ENCODE measurements at regions not wholly inside any gene's neighbourhood (a gene's known extent, or its start where the extent isn't known, plus 50 kb on each side); places are given as distances from the start of the nearest gene placed in this dataset.

DNA sequence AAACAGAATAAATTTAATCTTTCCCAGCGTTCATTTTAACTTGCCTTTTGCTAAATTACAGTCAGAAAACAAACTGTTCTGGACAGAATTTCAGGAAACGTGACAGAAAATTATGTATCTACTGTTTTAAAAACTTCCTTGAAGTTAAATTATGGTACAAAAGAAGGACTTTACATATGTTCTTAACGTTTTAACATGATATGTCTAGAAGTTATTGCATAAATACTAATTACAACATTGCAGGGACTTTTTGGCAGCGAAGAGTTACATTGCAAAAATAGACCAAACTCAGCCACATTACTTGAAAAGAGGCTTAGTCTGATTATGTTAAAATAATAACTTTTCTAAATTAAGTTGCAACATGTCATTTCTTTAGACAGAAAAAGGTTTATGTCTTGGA lies 142.1 kb upstream of the IMPG1 start:
- ATAC-seq: no peak
- H3K9me2 ChIP-seq (ENCODE audit: insufficient read depth): no peaks in the 10 kb centered on the region
- H3K4me2 ChIP-seq (ENCODE audit: low read length): no peak overlapping the region
- H3K27me3 ChIP-seq (ENCODE audit: insufficient read depth, low read length): no peaks in the 10 kb centered on the region
- no peaks in the 10 kb centered on the region for H4K20me1 ChIP-seq (ENCODE audit: insufficient read depth)
- H3K79me2 ChIP-seq (ENCODE audit: insufficient read depth, low read length): no peaks in the 10 kb centered on the region
- no peaks in the 10 kb centered on the region for H3K4me1 ChIP-seq (ENCODE audit: control insufficient read depth in 1 of 2, insufficient read depth in 2 of 2, low read length in 2 of 2)
- ChIA-PET CTCF (no interaction called here), RAD21 (ENCODE audit: low non-redundant PET in 1 of 2, low total read pairs in 2 of 2, uncharacterized antibody in 2 of 2, unreplicated experiment in 2 of 2) (no interaction called here), POLR2A (no interaction called here)
- intact Hi-C loops (cut with micrococcal nuclease): no loop called here
- no TSS peak for BruUV-seq (replicated peaks)
- DNase-seq (ENCODE audit: low read depth, low spot score): no peak
- H3K9me3 ChIP-seq (ENCODE audit: control insufficient read depth in 1 of 2, insufficient read depth in 1 of 2, low read depth in 1 of 2, low read length in 2 of 2): no peaks in the 10 kb centered on the region
- no peaks in the 10 kb centered on the region for H3K36me3 ChIP-seq (ENCODE audit: control insufficient read depth in 1 of 2, insufficient read depth in 2 of 2, low read length in 2 of 2)
- H2AFZ ChIP-seq (ENCODE audit: low read depth, low read length, poor library complexity, severe bottlenecking): no peak overlapping the region
- no peak overlapping the region for H3K9ac ChIP-seq (ENCODE audit: low read length)
- no peak overlapping the region for H3K27ac ChIP-seq (ENCODE audit: low read depth, low read length)
- TF ChIP-seq RAD21 (IDR thresholded peaks at IDR 0.05; ENCODE audit: low read depth): no peak
- no peak for TF ChIP-seq POLR2AphosphoS5 (IDR thresholded peaks at IDR 0.05; ENCODE audit: low read depth, low read length)
- TF ChIP-seq ELF1 (IDR thresholded peaks at IDR 0.05; ENCODE audit: borderline replicate concordance, low read depth): no peak
- TF ChIP-seq ZNF274 (IDR thresholded peaks at IDR 0.05; ENCODE audit: low read depth, low read length): no peak
- no peak for TF ChIP-seq FOSL1 (IDR thresholded peaks at IDR 0.05; ENCODE audit: low read depth)
- no peak for TF ChIP-seq CTCF (IDR thresholded peaks at IDR 0.05 in 2 of 3, conservative IDR thresholded peaks at IDR 0.05 in 1 of 3; ENCODE audit: borderline replicate concordance in 1 of 3, insufficient read depth in 1 of 3, low read depth in 2 of 3, low read length in 2 of 3)
- TF ChIP-seq SP1 (IDR thresholded peaks at IDR 0.05; ENCODE audit: low read depth): no peak
- TF ChIP-seq EGR1 (IDR thresholded peaks at IDR 0.05; ENCODE audit: low read depth): no peak
- TF ChIP-seq TCF7L2 (IDR thresholded peaks at IDR 0.05; ENCODE audit: borderline replicate concordance, extremely low read depth, insufficient read depth, insufficient read length): no peak
- H3K4me3 ChIP-seq (replicated peaks in 1 of 2; ENCODE audit: low read depth in 1 of 2, low read length in 2 of 2): no peak overlapping the region

DNA sequence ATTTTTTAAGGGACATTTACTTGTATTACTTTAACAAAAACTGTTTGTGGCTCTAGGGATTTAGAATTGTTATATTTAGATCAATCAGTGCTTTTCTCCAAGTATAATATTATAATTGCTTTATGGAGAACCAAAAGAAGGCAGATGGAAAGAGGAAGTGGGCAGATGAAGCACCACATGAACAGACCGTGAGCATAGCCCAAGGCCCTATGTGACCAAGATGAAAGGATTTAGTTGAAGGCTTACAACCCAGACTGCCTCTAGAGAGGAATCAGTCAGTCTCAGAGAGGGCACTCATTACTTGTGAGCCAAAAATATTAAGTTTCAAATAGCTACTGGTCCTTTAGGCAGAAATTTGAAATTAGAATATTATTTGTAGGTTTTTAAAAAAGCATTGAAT lies 102.3 kb upstream of the IMPG1 start:
- H3K4me3 ChIP-seq (replicated peaks in 1 of 2; ENCODE audit: low read depth in 1 of 2, low read length in 2 of 2): no peak overlapping the region
- no peak for TF ChIP-seq ZFX (IDR thresholded peaks at IDR 0.05)
- TF ChIP-seq EGR1 (IDR thresholded peaks at IDR 0.05; ENCODE audit: low read depth): no peak
- no peak for TF ChIP-seq POLR2A (IDR thresholded peaks at IDR 0.05; ENCODE audit: borderline replicate concordance, extremely low read depth, insufficient read depth, insufficient read length)
- no peak for TF ChIP-seq MAX (IDR thresholded peaks at IDR 0.05)
- no TSS peak for BruUV-seq (replicated peaks)
- H3K9ac ChIP-seq (ENCODE audit: low read length): no peak overlapping the region
- DNase-seq (ENCODE audit: low read depth, low spot score) (no peak), ATAC-seq (no peak)
- no peaks in the 10 kb centered on the region for H3K9me3 ChIP-seq (ENCODE audit: control insufficient read depth in 1 of 2, insufficient read depth in 1 of 2, low read depth in 1 of 2, low read length in 2 of 2)
- no peak overlapping the region for H2AFZ ChIP-seq (ENCODE audit: low read depth, low read length, poor library complexity, severe bottlenecking)
- H3K4me1 ChIP-seq (ENCODE audit: control insufficient read depth in 1 of 2, insufficient read depth in 2 of 2, low read length in 2 of 2): no peaks in the 10 kb centered on the region
- H3K36me3 ChIP-seq (ENCODE audit: control insufficient read depth in 1 of 2, insufficient read depth in 2 of 2, low read length in 2 of 2): no peaks in the 10 kb centered on the region
- RAD21 ChIA-PET (ENCODE audit: low non-redundant PET in 1 of 2, low total read pairs in 2 of 2, uncharacterized antibody in 2 of 2, unreplicated experiment in 2 of 2): no interaction called here
- H3K9me2 ChIP-seq (ENCODE audit: insufficient read depth): no peaks in the 10 kb centered on the region
- no peaks in the 10 kb centered on the region for H3K79me2 ChIP-seq (ENCODE audit: insufficient read depth, low read length)
- POLR2A ChIA-PET: no interaction called here
- intact Hi-C loops (cut with micrococcal nuclease): no loop called here
- no peak overlapping the region for H3K4me2 ChIP-seq (ENCODE audit: low read length)
- H3K27ac ChIP-seq (ENCODE audit: low read depth, low read length): no peak overlapping the region
- H3K27me3 ChIP-seq (ENCODE audit: insufficient read depth, low read length): no peaks in the 10 kb centered on the region
- H4K20me1 ChIP-seq (ENCODE audit: insufficient read depth): no peaks in the 10 kb centered on the region
- CTCF ChIA-PET: no interaction called here

Data from HCT116 (cell line).